RWPE1 (cell line): ENCODE measurements at regions not wholly inside any gene's neighbourhood (a gene's known extent, or its start where the extent isn't known, plus 50 kb on each side); places are given as distances from the start of the nearest gene placed in this dataset.
"Not testable (repeated sequence)": the region's sequence is repeated elsewhere in the genome, so short reads cannot be mapped to it uniquely, and the experiment has no call there.

ENCODE experiments used
- CTCF ChIA-PET: fragments of 350-600 bp; sonication (Branson Sonifier 250); formaldehyde crosslinking; extraction: SDS; loops from one replicate; lab custom pipeline; 2021; lab: Yijun Ruan, JAX
- POLR2A ChIA-PET: fragments of 400-600 bp; formaldehyde crosslinking; extraction: SDS; loops from one replicate; lab custom pipeline; 2020; ENCODE audit warnings: antibody characterized with exemption; ENCODE audit not compliant: low non-redundant PET; lab: Yijun Ruan, JAX
- DNase-seq: peaks from one replicate; pipeline ENCODE4 v3.0.0; 2012; ENCODE audit warnings: low spot score
- H3K27ac ChIP-seq: fragments of 450-650 bp; 2 replicates; pipeline ENCODE4 v1.5.1; 2017
- TF ChIP-seq, protein P1 (sequence below): fragments of 450-650 bp; conservative IDR thresholded peaks from 2 replicates; pipeline ENCODE4 v1.5.1; 2017; ENCODE audit warnings: low read depth, mild to moderate bottlenecking

- TF ChIP-seq, protein P1, sequence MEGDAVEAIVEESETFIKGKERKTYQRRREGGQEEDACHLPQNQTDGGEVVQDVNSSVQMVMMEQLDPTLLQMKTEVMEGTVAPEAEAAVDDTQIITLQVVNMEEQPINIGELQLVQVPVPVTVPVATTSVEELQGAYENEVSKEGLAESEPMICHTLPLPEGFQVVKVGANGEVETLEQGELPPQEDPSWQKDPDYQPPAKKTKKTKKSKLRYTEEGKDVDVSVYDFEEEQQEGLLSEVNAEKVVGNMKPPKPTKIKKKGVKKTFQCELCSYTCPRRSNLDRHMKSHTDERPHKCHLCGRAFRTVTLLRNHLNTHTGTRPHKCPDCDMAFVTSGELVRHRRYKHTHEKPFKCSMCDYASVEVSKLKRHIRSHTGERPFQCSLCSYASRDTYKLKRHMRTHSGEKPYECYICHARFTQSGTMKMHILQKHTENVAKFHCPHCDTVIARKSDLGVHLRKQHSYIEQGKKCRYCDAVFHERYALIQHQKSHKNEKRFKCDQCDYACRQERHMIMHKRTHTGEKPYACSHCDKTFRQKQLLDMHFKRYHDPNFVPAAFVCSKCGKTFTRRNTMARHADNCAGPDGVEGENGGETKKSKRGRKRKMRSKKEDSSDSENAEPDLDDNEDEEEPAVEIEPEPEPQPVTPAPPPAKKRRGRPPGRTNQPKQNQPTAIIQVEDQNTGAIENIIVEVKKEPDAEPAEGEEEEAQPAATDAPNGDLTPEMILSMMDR = no peak
- CTCF ChIA-PET = no interaction called here
- DNase-seq = no peak
- H3K27ac ChIP-seq = no peak overlapping the region
- POLR2A ChIA-PET = no interaction called here
Observed at GRCh38 chr3:181929501-181929900, 217.8 kb downstream of the SOX2 start.

DNA sequence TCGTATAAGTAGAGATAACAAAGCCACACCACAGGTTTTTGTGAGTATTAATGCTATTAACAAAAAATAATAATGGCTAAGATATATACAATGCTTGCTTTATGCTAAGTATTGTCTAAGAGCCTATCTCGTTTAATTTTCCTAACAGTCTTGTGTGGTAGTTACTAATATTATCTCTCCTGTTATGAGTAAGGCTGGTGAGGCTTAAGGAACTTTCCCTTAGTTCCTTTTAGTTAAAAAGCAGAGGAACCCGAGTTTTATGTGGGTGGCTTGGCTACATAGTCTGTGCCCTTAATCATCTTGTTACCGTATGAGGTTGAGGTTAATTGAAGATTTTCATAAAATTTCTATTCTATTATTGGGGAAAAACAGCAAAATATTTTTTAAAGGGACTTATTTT is 218.4 kb downstream of the SOX2 start:
- ChIA-PET CTCF (no interaction called here), POLR2A (no interaction called here)
- no peak for DNase-seq
- TF ChIP-seq, protein P1 = no peak
- H3K27ac ChIP-seq = no peak overlapping the region

GRCh38 chr3:181932039-181932438 is 220.3 kb downstream of the SOX2 start:
- ChIA-PET POLR2A (no interaction called here), CTCF (interaction anchor here (0.7 kb wide), 1 partner anchor 21 kb away, joined by 3 read pairs; no protein-coding TSS in a partner anchor)
- no peak overlapping the region for H3K27ac ChIP-seq
- DNase-seq = no peak
- TF ChIP-seq, protein P1 = no peak

- H3K27ac ChIP-seq = no peak overlapping the region
- no peak for DNase-seq
- CTCF ChIA-PET = interaction anchor here (0.6 kb wide), 1 partner anchor 13 kb away, joined by 3 read pairs; no protein-coding TSS in a partner anchor
- POLR2A ChIA-PET = no interaction called here
- TF ChIP-seq, protein P1 = no peak
Observed at GRCh38 chr3:181933052-181933618, 221.4 kb downstream of the SOX2 start.

- ChIA-PET POLR2A (no interaction called here), CTCF (interaction anchor here (0.6 to 0.7 kb wide), 3 partner anchors 13 to 302 kb away, joined by 3 read pairs; no protein-coding TSS in a partner anchor)
- TF ChIP-seq, protein P1 = no peak
- no peak overlapping the region for H3K27ac ChIP-seq
- no peak for DNase-seq
Observed at GRCh38 chr3:181935915-181936314, 224.2 kb downstream of the SOX2 start.

DNA sequence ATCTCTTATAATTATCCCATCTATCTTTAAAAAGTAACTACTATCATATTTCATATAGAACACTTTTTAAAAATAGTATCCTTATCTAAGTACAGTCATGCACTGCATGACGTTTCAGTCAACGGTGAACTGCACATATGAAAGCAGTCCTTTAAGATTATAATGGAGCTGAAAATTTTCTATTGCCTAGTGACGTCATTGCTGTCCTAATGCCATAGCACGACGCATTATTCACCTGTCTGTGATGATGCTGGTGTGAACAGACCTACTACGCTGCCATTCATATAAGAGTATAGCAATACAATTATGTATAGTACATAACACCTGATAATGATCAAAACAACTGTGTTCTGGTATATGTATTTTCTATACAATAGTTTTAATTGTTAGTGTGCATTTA is 225.0 kb downstream of the SOX2 start:
- CTCF ChIA-PET = interaction anchor here (0.6 kb wide), 3 partner anchors 412 to 1216 kb away, joined by 3 to 5 read pairs (median 4); no protein-coding TSS in a partner anchor
- POLR2A ChIA-PET = no interaction called here
- DNase-seq = no peak
- TF ChIP-seq, protein P1 = no peak
- H3K27ac ChIP-seq = no peak overlapping the region

DNA sequence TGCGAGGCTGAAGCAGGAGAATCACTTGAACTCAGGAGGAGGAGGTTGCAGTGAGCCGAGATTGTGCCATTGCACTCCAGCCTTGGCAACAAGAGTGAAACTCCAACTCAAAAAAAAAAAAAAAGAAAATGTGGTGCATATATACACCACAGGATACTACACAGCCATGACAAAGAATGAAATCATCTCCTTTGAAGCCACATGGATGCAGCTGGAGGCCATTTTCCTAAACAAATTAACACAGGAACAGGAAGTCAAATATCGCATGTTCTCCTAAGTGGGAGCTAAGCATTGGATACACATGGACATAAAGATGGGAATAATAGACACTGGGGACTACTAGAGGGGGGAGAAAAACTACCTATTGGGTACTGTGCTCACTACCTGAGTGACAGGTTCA is 226.9 kb downstream of the SOX2 start:
- H3K27ac ChIP-seq, DNase-seq, POLR2A ChIA-PET, CTCF ChIA-PET: not testable (repeated sequence)
